HEK293 (cell line): ENCODE measurements at regions not wholly inside any gene's neighbourhood (a gene's known extent, or its start where the extent isn't known, plus 50 kb on each side); places are given as distances from the start of the nearest gene placed in this dataset.

Source experiments
- CTCF ChIA-PET: fragments of 350-600 bp; formaldehyde crosslinking; extraction: SDS; loops from one replicate; lab custom pipeline; 2021; ENCODE audit warnings: antibody characterized with exemption; lab: Yijun Ruan, JAX
- POLR2A ChIA-PET: fragments of 300-600 bp; formaldehyde crosslinking; extraction: SDS; loops from one replicate; lab custom pipeline; 2020; ENCODE audit warnings: antibody characterized with exemption, inconsistent platforms; lab: Yijun Ruan, JAX
- H3K27ac ChIP-seq: fragments of 200-500 bp; sonication (Bioruptor generic); 2 replicates; pipeline ENCODE4 v1.5.1; 2014; ENCODE audit warnings: low read depth, low read length, control low read depth, inconsistent platforms; ENCODE audit errors: extremely low read depth
- H3K36me3 ChIP-seq, 2 experiments: fragments of 200-500 bp in 1 of 2; sonication (Bioruptor generic) in 1 of 2; 1 replicate in 1 of 2; 2 replicates in 1 of 2; pipeline ENCODE4 v1.5.1; 2014 to 2017; ENCODE audit warnings: inconsistent platforms in 2 of 2, low read length in 2 of 2; ENCODE audit not compliant: control insufficient read depth in 2 of 2, insufficient read depth in 1 of 2
- H3K4me1 ChIP-seq: fragments of 200-500 bp; sonication (Bioruptor generic); 2 replicates; pipeline ENCODE4 v1.5.1; 2014; ENCODE audit warnings: mild to moderate bottlenecking, low read length, inconsistent platforms; ENCODE audit not compliant: control insufficient read depth, insufficient read depth
- H3K4me3 ChIP-seq: 2 replicates; pipeline ENCODE4 v1.5.1; 2011; ENCODE audit warnings: low read depth, mild to moderate bottlenecking, control low read depth, low read length, moderate library complexity
- H3K9me3 ChIP-seq: fragments of 200-500 bp; sonication (Bioruptor generic); 2 replicates; pipeline ENCODE4 v1.5.1; 2014; ENCODE audit warnings: low read depth, low read length, inconsistent platforms; ENCODE audit not compliant: control insufficient read depth, insufficient read depth
- HIC1 ChIP-seq: fragments of 450-650 bp; formaldehyde crosslinking; IDR thresholded peaks from 2 replicates; pipeline ENCODE4 v1.5.1; 2016; ENCODE audit warnings: missing biosample characterization, missing genetic modification characterization
- HOXD13 ChIP-seq: sonication (generic); formaldehyde crosslinking; IDR thresholded peaks from 2 replicates; pipeline ENCODE4 v1.8.0; 2022; ENCODE audit warnings: missing genetic modification reagents, borderline replicate concordance
- ZNF19 ChIP-seq: fragments of 450-650 bp; formaldehyde crosslinking; IDR thresholded peaks from 2 replicates; pipeline ENCODE4; 2016; ENCODE audit warnings: missing biosample characterization, missing genetic modification characterization, low read depth
- ZNF561 ChIP-seq: fragments of 450-650 bp; IDR thresholded peaks from 2 replicates; pipeline ENCODE4 v1.5.1; 2018; ENCODE audit warnings: missing biosample characterization, missing genetic modification characterization, borderline replicate concordance
- ZNF571 ChIP-seq: fragments of 450-650 bp; formaldehyde crosslinking; IDR thresholded peaks from 2 replicates; pipeline ENCODE4 v1.5.0; 2017; ENCODE audit warnings: missing biosample characterization, missing genetic modification characterization
- ZNF707 ChIP-seq: fragments of 450-650 bp; formaldehyde crosslinking; IDR thresholded peaks from 2 replicates; pipeline ENCODE4 v1.5.1; 2016; ENCODE audit warnings: missing biosample characterization, missing genetic modification characterization
- ZNF785 ChIP-seq: fragments of 450-650 bp; formaldehyde crosslinking; IDR thresholded peaks from 2 replicates; pipeline ENCODE4 v1.5.1; 2016; ENCODE audit warnings: missing biosample characterization, missing genetic modification characterization
- ZSCAN5A ChIP-seq: fragments of 450-650 bp; formaldehyde crosslinking; IDR thresholded peaks from 2 replicates; pipeline ENCODE4 v1.5.1; 2016; ENCODE audit warnings: missing biosample characterization, missing genetic modification characterization
- TF ChIP-seq, protein P1 (sequence below): fragments of 450-650 bp; formaldehyde crosslinking; IDR thresholded peaks from 2 replicates; pipeline ENCODE4 v1.5.1; 2016; ENCODE audit warnings: missing biosample characterization, missing genetic modification characterization
- TF ChIP-seq, protein P2 (sequence below): fragments of 450-650 bp; formaldehyde crosslinking; IDR thresholded peaks from 2 replicates; pipeline ENCODE4 v1.5.1; 2016; ENCODE audit warnings: missing biosample characterization, missing genetic modification characterization, borderline replicate concordance

- Histone ChIP-seq H3K27ac (no peak overlapping the region), H3K4me1 (no peaks in the 10 kb centered on the region)
- TF ChIP-seq ZNF707 (tag by site-specific recombination) (no peak), ZNF19 (tag by site-specific recombination) (no peak), ZSCAN5A (tag by site-specific recombination) (no peak)
- TF ChIP-seq, protein P1, sequence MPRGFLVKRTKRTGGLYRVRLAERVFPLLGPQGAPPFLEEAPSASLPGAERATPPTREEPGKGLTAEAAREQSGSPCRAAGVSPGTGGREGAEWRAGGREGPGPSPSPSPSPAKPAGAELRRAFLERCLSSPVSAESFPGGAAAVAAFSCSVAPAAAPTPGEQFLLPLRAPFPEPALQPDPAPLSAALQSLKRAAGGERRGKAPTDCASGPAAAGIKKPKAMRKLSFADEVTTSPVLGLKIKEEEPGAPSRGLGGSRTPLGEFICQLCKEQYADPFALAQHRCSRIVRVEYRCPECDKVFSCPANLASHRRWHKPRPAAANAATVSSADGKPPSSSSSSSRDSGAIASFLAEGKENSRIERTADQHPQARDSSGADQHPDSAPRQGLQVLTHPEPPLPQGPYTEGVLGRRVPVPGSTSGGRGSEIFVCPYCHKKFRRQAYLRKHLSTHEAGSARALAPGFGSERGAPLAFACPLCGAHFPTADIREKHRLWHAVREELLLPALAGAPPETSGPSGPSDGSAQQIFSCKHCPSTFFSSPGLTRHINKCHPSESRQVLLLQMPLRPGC (tag by site-specific recombination): no peak
- TF ChIP-seq, all 188 proteins: peak for 0
- no peak overlapping the region for H3K4me3 ChIP-seq
- ChIA-PET CTCF (interaction anchor here (0.6 to 0.7 kb wide), 2 partner anchors 16 to 27 kb away, joined by 3 to 4 read pairs; no protein-coding TSS in a partner anchor), POLR2A (interaction anchor here (2.0 kb wide), 1 partner anchor 441 kb away, joined by 4 read pairs; the partner anchor contains the start of gene STT3B)
- H3K36me3 ChIP-seq: no peaks in the 10 kb centered on the region
- H3K9me3 ChIP-seq: no peaks in the 10 kb centered on the region
Measured at GRCh38 chr3:31091748-31092147, 197.3 kb upstream of the GADL1 start.

- H3K9me3 ChIP-seq: no peaks in the 10 kb centered on the region
- no peak for TF ChIP-seq ZNF561
- H3K36me3 ChIP-seq: no peaks in the 10 kb centered on the region
- H3K27ac ChIP-seq: no peak overlapping the region
- ChIA-PET POLR2A (interaction anchor here (2.0 kb wide), 1 partner anchor 440 kb away, joined by 4 read pairs; the partner anchor contains the start of gene STT3B), CTCF (interaction anchor here (0.6 to 1.2 kb wide), 2 partner anchors 63 to 1004 kb away, joined by 3 to 4 read pairs; no protein-coding TSS in a partner anchor)
- H3K4me3 ChIP-seq: no peak overlapping the region
- H3K4me1 ChIP-seq: no peaks in the 10 kb centered on the region
Measured at GRCh38 chr3:31092748-31093589, 198.5 kb upstream of the GADL1 start.

DNA sequence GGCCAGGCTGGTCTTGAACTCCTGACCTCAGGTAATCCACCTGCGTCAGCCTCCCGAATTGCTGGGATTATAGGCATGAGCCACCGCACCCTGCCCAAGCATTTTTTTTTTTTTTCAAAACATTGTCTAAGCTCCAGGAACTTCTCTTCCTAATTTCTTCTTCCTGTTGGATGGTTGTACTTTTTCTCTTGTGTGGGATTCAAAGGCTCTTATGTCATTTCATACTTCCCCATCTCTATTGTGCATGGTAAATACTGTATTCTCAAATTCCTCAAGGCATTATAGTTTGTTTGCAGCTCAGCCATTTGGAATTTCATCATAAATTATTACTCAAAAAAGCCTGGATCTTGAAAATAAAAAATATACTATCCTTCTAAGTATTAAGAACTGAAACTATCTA, 199.1 kb upstream of the GADL1 start:
- TF ChIP-seq HOXD13 (CRISPR knock-in tag) (no peak), HIC1 (tag by site-specific recombination) (no peak), ZNF785 (tag by site-specific recombination) (no peak), ZNF571 (no peak)
- TF ChIP-seq, protein P2, sequence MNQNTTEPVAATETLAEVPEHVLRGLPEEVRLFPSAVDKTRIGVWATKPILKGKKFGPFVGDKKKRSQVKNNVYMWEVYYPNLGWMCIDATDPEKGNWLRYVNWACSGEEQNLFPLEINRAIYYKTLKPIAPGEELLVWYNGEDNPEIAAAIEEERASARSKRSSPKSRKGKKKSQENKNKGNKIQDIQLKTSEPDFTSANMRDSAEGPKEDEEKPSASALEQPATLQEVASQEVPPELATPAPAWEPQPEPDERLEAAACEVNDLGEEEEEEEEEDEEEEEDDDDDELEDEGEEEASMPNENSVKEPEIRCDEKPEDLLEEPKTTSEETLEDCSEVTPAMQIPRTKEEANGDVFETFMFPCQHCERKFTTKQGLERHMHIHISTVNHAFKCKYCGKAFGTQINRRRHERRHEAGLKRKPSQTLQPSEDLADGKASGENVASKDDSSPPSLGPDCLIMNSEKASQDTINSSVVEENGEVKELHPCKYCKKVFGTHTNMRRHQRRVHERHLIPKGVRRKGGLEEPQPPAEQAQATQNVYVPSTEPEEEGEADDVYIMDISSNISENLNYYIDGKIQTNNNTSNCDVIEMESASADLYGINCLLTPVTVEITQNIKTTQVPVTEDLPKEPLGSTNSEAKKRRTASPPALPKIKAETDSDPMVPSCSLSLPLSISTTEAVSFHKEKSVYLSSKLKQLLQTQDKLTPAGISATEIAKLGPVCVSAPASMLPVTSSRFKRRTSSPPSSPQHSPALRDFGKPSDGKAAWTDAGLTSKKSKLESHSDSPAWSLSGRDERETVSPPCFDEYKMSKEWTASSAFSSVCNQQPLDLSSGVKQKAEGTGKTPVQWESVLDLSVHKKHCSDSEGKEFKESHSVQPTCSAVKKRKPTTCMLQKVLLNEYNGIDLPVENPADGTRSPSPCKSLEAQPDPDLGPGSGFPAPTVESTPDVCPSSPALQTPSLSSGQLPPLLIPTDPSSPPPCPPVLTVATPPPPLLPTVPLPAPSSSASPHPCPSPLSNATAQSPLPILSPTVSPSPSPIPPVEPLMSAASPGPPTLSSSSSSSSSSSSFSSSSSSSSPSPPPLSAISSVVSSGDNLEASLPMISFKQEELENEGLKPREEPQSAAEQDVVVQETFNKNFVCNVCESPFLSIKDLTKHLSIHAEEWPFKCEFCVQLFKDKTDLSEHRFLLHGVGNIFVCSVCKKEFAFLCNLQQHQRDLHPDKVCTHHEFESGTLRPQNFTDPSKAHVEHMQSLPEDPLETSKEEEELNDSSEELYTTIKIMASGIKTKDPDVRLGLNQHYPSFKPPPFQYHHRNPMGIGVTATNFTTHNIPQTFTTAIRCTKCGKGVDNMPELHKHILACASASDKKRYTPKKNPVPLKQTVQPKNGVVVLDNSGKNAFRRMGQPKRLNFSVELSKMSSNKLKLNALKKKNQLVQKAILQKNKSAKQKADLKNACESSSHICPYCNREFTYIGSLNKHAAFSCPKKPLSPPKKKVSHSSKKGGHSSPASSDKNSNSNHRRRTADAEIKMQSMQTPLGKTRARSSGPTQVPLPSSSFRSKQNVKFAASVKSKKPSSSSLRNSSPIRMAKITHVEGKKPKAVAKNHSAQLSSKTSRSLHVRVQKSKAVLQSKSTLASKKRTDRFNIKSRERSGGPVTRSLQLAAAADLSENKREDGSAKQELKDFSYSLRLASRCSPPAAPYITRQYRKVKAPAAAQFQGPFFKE (tag by site-specific recombination): no peak
- TF ChIP-seq, all 188 proteins: peak for 0
- Histone ChIP-seq H3K27ac (no peak overlapping the region), H3K4me3 (no peak overlapping the region), H3K9me3 (no peaks in the 10 kb centered on the region), H3K36me3 (no peaks in the 10 kb centered on the region), H3K4me1 (no peaks in the 10 kb centered on the region)
- ChIA-PET POLR2A (interaction anchor here (0.5 to 2.0 kb wide), 2 partner anchors 140 to 439 kb away, joined by 3 to 4 read pairs; partner anchors contain the start of gene STT3B), CTCF (interaction anchor here (0.6 to 1.2 kb wide), 2 partner anchors 63 to 434 kb away, joined by 3 read pairs; no protein-coding TSS in a partner anchor)
